ENCODE measurements at regions not wholly inside any gene's neighbourhood (a gene's known extent, or its start where the extent isn't known, plus 50 kb on each side); places are given as distances from the start of the nearest gene placed in this dataset.

GRCh38 chr2:236715491-236715961, 145.9 kb downstream of the ACKR3 start:
- Histone ChIP-seq H3K9ac (ENCODE audit: low read depth, low read length) (no peak overlapping the region), H3K9me3 (ENCODE audit: control insufficient read depth, insufficient read depth, low read length) (no peaks in the 10 kb centered on the region), H3K27me3 (ENCODE audit: control insufficient read depth, insufficient read depth, low read length) (no peaks in the 10 kb centered on the region), H3K4me3 (ENCODE audit: low read depth, low read length) (no peak overlapping the region), H3K36me3 (ENCODE audit: control insufficient read depth, insufficient read depth, low read length) (no peaks in the 10 kb centered on the region), H3K4me1 (ENCODE audit: control insufficient read depth, insufficient read depth, low read length) (no peaks in the 10 kb centered on the region)

DNA sequence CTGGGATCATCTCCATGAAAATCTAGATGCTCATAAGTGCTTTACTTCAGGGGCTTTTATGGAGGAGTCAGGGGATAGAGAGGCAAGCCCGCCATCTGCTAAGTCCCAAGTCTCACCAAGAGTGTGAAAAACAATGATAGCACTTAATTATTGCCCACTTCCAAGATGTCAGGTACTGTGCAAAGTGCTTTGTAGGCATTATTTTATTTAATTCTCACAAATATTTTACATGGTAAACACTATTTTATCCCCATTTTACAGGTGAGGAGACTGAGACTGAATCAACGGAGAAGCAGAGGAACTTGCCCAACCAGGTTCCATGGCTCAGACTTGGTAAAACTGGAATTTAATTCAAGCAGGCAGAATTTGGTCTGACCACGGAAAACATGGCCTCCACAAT, 147.5 kb downstream of the ACKR3 start:
- Histone ChIP-seq H3K9me3 (ENCODE audit: control insufficient read depth, insufficient read depth, low read length) (no peaks in the 10 kb centered on the region), H3K27me3 (ENCODE audit: control insufficient read depth, insufficient read depth, low read length) (no peaks in the 10 kb centered on the region), H3K36me3 (ENCODE audit: control insufficient read depth, insufficient read depth, low read length) (no peaks in the 10 kb centered on the region), H3K4me1 (ENCODE audit: control insufficient read depth, insufficient read depth, low read length) (no peaks in the 10 kb centered on the region), H3K4me3 (ENCODE audit: low read depth, low read length) (no peak overlapping the region), H3K9ac (ENCODE audit: low read depth, low read length) (no peak overlapping the region)

DNA sequence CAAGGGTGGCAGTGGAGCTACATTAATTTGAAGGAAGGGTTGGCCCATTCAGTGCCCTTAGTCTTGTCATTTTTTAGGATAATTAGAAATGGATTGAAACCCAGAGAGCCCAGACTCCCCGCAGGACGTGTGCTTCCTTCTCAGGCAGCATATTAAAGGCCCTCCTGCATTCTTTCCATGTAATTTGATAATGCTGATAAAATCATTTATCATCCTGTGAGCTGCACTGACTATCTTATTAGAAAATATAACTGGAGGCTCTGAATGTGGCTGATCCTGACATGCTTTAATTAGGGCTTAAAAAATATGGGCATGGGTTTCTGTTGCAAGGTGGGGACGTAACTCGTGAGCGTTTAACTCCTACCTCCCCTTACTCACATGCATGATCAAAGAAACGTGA, 148.1 kb downstream of the ACKR3 start:
- no peaks in the 10 kb centered on the region for H3K9me3 ChIP-seq (ENCODE audit: control insufficient read depth, insufficient read depth, low read length)
- H3K27me3 ChIP-seq (ENCODE audit: control insufficient read depth, insufficient read depth, low read length): no peaks in the 10 kb centered on the region
- no peak overlapping the region for H3K4me3 ChIP-seq (ENCODE audit: low read depth, low read length)
- H3K36me3 ChIP-seq (ENCODE audit: control insufficient read depth, insufficient read depth, low read length): no peaks in the 10 kb centered on the region
- H3K9ac ChIP-seq (ENCODE audit: low read depth, low read length): no peak overlapping the region
- no peaks in the 10 kb centered on the region for H3K4me1 ChIP-seq (ENCODE audit: control insufficient read depth, insufficient read depth, low read length)

DNA sequence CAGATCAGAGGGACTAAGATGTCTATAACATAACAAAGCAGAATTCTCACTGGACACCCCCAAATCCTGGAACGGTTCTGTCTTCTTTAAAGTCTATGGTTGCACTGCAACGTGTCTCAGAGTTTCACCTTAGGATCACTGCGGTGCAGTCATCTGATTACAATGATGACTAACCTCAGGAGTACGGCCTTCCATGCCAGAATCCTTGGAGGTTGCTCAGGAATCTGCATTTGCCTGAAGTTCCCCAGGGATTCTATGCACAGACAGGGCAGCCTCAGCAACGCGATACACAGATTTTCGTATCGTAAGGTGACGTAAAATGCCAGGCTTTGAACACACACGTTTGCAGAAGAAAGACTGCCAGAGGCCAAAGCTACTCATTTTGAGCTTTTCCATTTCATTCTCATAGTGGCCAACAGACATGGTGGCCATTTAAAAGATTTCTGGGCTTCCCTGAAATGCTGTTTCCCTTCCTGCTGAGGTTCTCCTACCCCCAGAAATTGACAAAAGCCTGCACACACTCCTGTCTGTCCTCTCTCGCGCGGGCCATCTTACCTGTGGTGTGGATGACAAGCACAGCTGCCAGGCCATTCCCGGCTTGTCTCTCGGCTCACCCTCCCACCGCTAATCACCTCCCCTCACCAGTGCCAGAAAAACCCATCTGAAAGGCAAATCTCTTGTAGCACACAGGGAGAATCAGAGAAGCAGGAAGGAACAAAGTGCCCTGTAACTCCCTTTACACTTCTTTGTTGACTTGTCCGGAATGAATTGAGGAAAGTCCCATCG, 148.8 kb downstream of the ACKR3 start:
- Histone ChIP-seq H3K4me1 (ENCODE audit: control insufficient read depth, insufficient read depth, low read length) (no peaks in the 10 kb centered on the region), H3K9ac (ENCODE audit: low read depth, low read length) (no peak overlapping the region), H3K9me3 (ENCODE audit: control insufficient read depth, insufficient read depth, low read length) (no peaks in the 10 kb centered on the region), H3K27me3 (ENCODE audit: control insufficient read depth, insufficient read depth, low read length) (no peaks in the 10 kb centered on the region), H3K4me3 (ENCODE audit: low read depth, low read length) (no peak overlapping the region), H3K36me3 (ENCODE audit: control insufficient read depth, insufficient read depth, low read length) (no peaks in the 10 kb centered on the region)

DNA sequence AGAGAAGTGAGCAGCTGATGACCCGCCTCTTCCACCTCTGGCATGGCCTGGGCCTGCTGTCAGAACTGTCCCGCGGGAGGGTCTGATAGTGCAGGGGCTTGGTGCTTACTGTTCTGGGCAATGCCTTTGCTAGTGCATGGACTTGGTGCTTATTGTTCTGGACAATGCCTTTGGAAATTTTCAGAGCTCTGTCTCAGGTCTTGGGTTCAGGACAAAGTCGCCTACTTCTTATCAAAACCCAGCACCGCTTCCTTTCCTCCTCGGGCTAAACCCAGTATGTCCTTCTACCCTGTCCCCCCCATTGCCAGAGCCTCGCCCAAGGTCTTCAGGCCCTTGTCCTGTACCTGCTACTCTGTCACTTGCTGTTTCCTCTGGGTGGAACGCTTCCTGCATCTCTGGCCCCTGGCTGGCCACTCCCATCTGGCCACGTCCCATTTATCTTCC, 149.6 kb downstream of the ACKR3 start:
- Histone ChIP-seq H3K9ac (ENCODE audit: low read depth, low read length) (no peak overlapping the region), H3K36me3 (ENCODE audit: control insufficient read depth, insufficient read depth, low read length) (no peaks in the 10 kb centered on the region)

DNA sequence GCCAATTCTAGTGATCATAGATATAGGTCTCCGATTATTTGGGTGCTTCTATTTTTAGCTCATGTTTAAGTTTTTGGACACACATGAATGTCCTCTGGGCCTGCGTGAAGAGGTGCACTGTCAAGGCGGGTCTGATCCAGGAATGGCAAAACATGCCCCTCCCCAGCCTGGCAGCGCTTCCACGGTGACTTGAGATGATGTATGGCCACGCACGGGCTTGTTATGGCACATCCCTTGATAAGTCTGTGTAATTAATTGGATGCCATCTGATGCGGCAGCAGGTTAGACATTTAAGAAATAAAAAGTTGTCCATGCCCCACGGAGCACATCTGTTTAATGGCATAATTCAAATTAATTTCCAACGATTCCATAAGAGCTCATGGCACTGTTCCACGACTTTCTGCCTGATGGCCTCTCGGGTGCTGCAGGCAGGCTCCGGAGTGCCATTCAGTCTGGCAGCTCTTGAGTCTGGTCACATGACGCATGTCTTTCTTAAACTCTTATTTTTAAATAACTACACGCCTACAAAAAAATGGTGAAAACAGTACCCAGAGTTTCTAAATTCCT, 151.4 kb downstream of the ACKR3 start:
- no peaks in the 10 kb centered on the region for H3K9me3 ChIP-seq (ENCODE audit: control insufficient read depth, insufficient read depth, low read length)
- no peaks in the 10 kb centered on the region for H3K27me3 ChIP-seq (ENCODE audit: control insufficient read depth, insufficient read depth, low read length)
- no peak overlapping the region for H3K9ac ChIP-seq (ENCODE audit: low read depth, low read length)
- no peaks in the 10 kb centered on the region for H3K36me3 ChIP-seq (ENCODE audit: control insufficient read depth, insufficient read depth, low read length)
- H3K4me3 ChIP-seq (ENCODE audit: low read depth, low read length): no peak overlapping the region
- H3K4me1 ChIP-seq (ENCODE audit: control insufficient read depth, insufficient read depth, low read length): no peaks in the 10 kb centered on the region

More for the DNA sequence above, 149.6 kb downstream of the ACKR3 start:
- Histone ChIP-seq H3K9me3 (ENCODE audit: control insufficient read depth, insufficient read depth, low read length) (no peaks in the 10 kb centered on the region), H3K4me3 (ENCODE audit: low read depth, low read length) (no peak overlapping the region), H3K27me3 (ENCODE audit: control insufficient read depth, insufficient read depth, low read length) (no peaks in the 10 kb centered on the region), H3K4me1 (ENCODE audit: control insufficient read depth, insufficient read depth, low read length) (no peaks in the 10 kb centered on the region)

DNA sequence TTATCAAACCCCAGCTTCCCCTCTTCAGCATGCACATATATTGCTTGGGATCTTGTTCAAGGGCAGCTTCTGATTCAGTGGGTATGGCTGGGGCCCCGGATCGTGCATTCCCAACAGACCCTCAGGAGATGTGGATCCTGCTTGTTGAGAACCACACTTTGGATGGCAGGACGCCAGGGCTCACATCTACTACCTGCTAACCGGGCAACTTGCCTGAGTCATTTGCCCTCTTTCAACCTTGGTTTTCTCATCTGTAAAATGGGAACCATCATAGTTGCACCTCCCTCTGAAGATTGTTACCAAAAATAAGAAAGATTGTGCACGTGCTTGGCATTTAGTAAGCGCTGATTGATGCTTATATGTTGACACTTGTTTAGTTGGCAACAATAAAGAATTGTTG, 154.6 kb downstream of the ACKR3 start:
- no peaks in the 10 kb centered on the region for H3K36me3 ChIP-seq (ENCODE audit: control insufficient read depth, insufficient read depth, low read length)
- H3K9ac ChIP-seq (ENCODE audit: low read depth, low read length): no peak overlapping the region
- no peaks in the 10 kb centered on the region for H3K4me1 ChIP-seq (ENCODE audit: control insufficient read depth, insufficient read depth, low read length)
- no peaks in the 10 kb centered on the region for H3K27me3 ChIP-seq (ENCODE audit: control insufficient read depth, insufficient read depth, low read length)
- H3K4me3 ChIP-seq (ENCODE audit: low read depth, low read length): no peak overlapping the region
- no peaks in the 10 kb centered on the region for H3K9me3 ChIP-seq (ENCODE audit: control insufficient read depth, insufficient read depth, low read length)

DNA sequence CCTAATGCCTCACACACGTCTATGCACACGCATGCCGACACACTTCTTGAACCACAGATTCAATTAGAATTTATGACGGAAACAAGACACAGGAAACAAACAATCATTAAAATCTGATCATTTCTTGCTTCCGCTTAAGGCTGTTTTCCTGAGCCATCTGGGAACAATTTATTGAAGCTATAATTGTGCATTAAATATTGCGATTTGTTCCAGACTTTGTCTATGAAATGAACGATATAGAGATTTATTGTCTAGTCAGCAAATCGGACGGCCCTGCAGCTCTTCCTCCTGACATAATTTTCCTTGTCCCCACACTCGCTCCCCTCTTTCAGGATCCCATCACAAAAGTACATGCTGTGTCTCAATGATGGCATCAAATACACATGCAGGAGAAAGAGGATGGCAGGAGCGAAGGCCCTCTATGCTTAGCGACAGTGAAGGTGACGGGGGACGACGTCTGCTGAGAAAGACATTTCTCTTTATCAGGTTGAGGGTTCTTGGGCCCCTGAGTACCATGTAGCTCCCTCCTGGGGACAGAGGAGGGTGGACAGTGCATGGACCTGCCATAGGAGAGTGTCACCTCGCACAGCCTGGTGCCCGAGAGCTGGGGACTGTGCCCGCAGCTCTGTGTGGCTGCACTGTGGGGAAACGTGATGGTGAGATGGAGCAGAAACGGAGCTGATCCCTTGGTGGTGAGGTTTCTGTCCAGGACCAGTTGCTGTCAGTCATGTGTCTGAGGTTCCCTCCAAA, 157.3 kb downstream of the ACKR3 start:
- Histone ChIP-seq H3K4me3 (ENCODE audit: low read depth, low read length) (no peak overlapping the region), H3K27me3 (ENCODE audit: control insufficient read depth, insufficient read depth, low read length) (no peaks in the 10 kb centered on the region), H3K4me1 (ENCODE audit: control insufficient read depth, insufficient read depth, low read length) (no peaks in the 10 kb centered on the region), H3K9me3 (ENCODE audit: control insufficient read depth, insufficient read depth, low read length) (no peaks in the 10 kb centered on the region), H3K36me3 (ENCODE audit: control insufficient read depth, insufficient read depth, low read length) (no peaks in the 10 kb centered on the region), H3K9ac (ENCODE audit: low read depth, low read length) (no peak overlapping the region)

DNA sequence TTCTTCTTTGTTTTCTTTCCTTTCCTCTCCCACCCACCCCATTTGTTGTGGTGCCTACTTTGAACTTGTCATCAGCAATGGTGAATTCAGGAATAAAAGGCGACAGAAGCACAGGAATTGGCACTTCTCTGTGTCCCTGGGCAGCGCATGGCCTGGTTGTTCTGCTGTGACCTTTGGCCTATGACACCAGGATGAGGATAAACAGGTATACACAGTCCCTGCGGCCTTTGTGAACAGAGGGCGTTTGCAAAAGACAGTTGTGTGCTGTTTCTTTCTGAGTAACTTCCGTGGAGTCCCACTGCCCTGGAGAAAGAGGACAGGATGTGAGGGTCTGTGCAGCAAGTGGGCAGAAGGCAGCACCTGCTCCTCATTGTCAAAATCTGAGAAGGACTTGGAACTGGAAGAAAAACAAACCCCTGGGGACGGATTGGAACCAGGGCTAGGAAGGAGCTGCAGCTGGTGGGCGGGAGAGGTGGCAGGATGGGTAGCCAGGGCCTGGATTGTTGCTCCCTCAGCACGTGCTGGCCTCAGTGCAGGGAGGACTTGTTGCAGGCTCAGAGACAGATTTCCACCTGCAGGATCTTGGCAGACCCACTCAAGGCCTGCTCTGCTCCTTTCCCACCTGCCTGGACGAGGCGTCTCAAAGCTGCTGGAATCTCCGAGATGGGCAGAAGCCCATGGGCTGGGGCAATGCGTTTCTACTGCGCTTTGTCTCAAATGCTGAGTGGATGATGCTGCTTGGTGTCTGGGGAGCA, 159.5 kb downstream of the ACKR3 start:
- Histone ChIP-seq H3K4me3 (ENCODE audit: low read depth, low read length) (no peak overlapping the region), H3K36me3 (ENCODE audit: control insufficient read depth, insufficient read depth, low read length) (no peaks in the 10 kb centered on the region), H3K27me3 (ENCODE audit: control insufficient read depth, insufficient read depth, low read length) (no peaks in the 10 kb centered on the region), H3K9me3 (ENCODE audit: control insufficient read depth, insufficient read depth, low read length) (no peaks in the 10 kb centered on the region), H3K9ac (ENCODE audit: low read depth, low read length) (no peak overlapping the region), H3K4me1 (ENCODE audit: control insufficient read depth, insufficient read depth, low read length) (no peaks in the 10 kb centered on the region)

DNA sequence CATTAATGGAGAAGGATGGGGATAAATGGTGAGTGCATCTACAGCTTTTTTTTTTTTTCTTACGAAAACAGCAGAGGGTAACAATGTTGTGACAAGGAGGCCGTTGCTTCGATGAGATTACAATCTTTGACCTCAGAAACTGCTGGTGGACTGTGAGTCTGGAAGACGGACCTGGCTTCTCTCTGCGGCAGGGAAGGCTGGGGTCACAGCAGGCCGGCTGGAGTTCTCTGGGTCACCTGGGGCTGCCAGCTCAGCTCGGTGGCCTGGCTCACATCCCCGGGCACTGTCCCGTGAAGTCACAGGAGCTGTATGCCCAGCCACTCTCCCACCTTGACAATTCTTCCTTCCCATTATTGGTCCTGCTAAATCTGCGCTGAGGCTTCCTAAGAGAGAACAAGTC, 160.8 kb downstream of the ACKR3 start:
- Histone ChIP-seq H3K27me3 (ENCODE audit: control insufficient read depth, insufficient read depth, low read length) (no peaks in the 10 kb centered on the region), H3K9me3 (ENCODE audit: control insufficient read depth, insufficient read depth, low read length) (no peaks in the 10 kb centered on the region), H3K9ac (ENCODE audit: low read depth, low read length) (no peak overlapping the region), H3K36me3 (ENCODE audit: control insufficient read depth, insufficient read depth, low read length) (no peaks in the 10 kb centered on the region), H3K4me3 (ENCODE audit: low read depth, low read length) (no peak overlapping the region), H3K4me1 (ENCODE audit: control insufficient read depth, insufficient read depth, low read length) (no peaks in the 10 kb centered on the region)

GRCh38 chr2:236731767-236732580, 162.3 kb downstream of the ACKR3 start:
- no peak overlapping the region for H3K9ac ChIP-seq (ENCODE audit: low read depth, low read length)
- H3K9me3 ChIP-seq (ENCODE audit: control insufficient read depth, insufficient read depth, low read length): no peaks in the 10 kb centered on the region
- H3K27me3 ChIP-seq (ENCODE audit: control insufficient read depth, insufficient read depth, low read length): no peaks in the 10 kb centered on the region
- H3K4me1 ChIP-seq (ENCODE audit: control insufficient read depth, insufficient read depth, low read length): no peaks in the 10 kb centered on the region
- no peaks in the 10 kb centered on the region for H3K36me3 ChIP-seq (ENCODE audit: control insufficient read depth, insufficient read depth, low read length)
- no peak overlapping the region for H3K4me3 ChIP-seq (ENCODE audit: low read depth, low read length)
